Fibroblast of skin of right biceps (primary cell): ENCODE measurements at regions not wholly inside any gene's neighbourhood (a gene's known extent, or its start where the extent isn't known, plus 50 kb on each side); places are given as distances from the start of the nearest gene placed in this dataset.
A peak's percentile ranks its signal among the peaks of the same experiment; 100 is the strongest.

ENCODE experiments used
- DNase-seq: peaks from one replicate; pipeline ENCODE4 v3.0.0-alpha.2; 2013

- no peak for DNase-seq
Observed at GRCh38 chr18:43574974-43575373, 297.7 kb upstream of the SYT4 start.

- DNase-seq: no peak
Observed at GRCh38 chr18:43578211-43578610, 300.9 kb upstream of the SYT4 start.

GRCh38 chr18:43578706-43579105 is 301.4 kb upstream of the SYT4 start:
- DNase-seq: no peak

- no peak for DNase-seq
Observed at GRCh38 chr18:43581936-43582519, 304.7 kb upstream of the SYT4 start.

GRCh38 chr18:43587538-43588153 is 310.4 kb upstream of the SYT4 start:
- peak; percentile 35 for DNase-seq

GRCh38 chr18:43588838-43589237 is 311.5 kb upstream of the SYT4 start:
- DNase-seq: no peak

GRCh38 chr18:43589611-43590151 is 312.4 kb upstream of the SYT4 start:
- no peak for DNase-seq

GRCh38 chr18:43590182-43590903 is 313.1 kb upstream of the SYT4 start:
- no peak for DNase-seq

- no peak for DNase-seq
Observed at GRCh38 chr18:43592269-43592668, 315.0 kb upstream of the SYT4 start.

GRCh38 chr18:43596105-43596712 is 318.9 kb upstream of the SYT4 start:
- DNase-seq: peak; percentile 21

GRCh38 chr18:43601432-43601831 is 324.1 kb upstream of the SYT4 start:
- no peak for DNase-seq

GRCh38 chr18:43605224-43605623 is 327.9 kb upstream of the SYT4 start:
- DNase-seq: no peak

GRCh38 chr18:43606795-43607194 is 329.5 kb upstream of the SYT4 start:
- no peak for DNase-seq

GRCh38 chr18:43620936-43621335 is 343.6 kb upstream of the SYT4 start:
- DNase-seq: peak; percentile 36

- DNase-seq: no peak
Observed at GRCh38 chr18:43622024-43622423, 344.7 kb upstream of the SYT4 start.

GRCh38 chr18:43625582-43625981 is 348.3 kb upstream of the SYT4 start:
- DNase-seq: no peak

GRCh38 chr18:43627848-43628530 is 350.7 kb upstream of the SYT4 start:
- DNase-seq: no peak

- DNase-seq: no peak
Observed at GRCh38 chr18:43634994-43635393, 357.7 kb upstream of the SYT4 start.

- DNase-seq: no peak
Observed at GRCh38 chr18:43635397-43635796, 358.1 kb upstream of the SYT4 start.

- no peak for DNase-seq
Observed at GRCh38 chr18:43642727-43643330, 365.5 kb upstream of the SYT4 start.

- DNase-seq: no peak
Observed at GRCh38 chr18:43648002-43648401, 370.7 kb upstream of the SYT4 start.

GRCh38 chr18:43649649-43650357 is 372.5 kb upstream of the SYT4 start:
- DNase-seq: no peak
